ENCODE measurements at regions not wholly inside any gene's neighbourhood (a gene's known extent, or its start where the extent isn't known, plus 50 kb on each side); places are given as distances from the start of the nearest gene placed in this dataset.

DNA sequence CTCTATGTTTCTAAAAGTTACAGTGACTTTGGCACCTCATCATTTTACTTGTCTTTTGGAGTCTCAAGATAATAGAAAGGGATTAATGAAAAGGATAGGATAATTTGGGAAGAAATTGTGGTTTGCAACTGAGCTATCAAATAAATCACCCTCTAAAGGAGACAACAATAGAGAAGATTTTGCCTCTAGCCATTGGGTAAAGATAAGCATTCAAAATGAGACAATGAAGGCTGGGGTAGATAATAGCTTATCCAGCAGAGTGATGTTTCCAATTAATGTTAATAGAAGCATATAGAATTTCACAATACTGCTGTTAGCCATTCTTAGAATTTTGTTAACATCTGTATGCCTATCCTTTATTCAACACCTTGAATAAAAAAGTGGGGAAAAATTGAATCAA is 1177.6 kb downstream of the ADGRL3 start:
- Mint-ChIP-seq H3K4me3 (no peak overlapping the region), H3K4me1 (no peaks in the 10 kb centered on the region), H3K9me3 (no peaks in the 10 kb centered on the region), H3K27me3 (ENCODE audit: insufficient read depth, low read depth, poor library complexity) (no peaks in the 10 kb centered on the region), H3K36me3 (ENCODE audit: low read depth) (no peaks in the 10 kb centered on the region), H3K27ac (no peak overlapping the region)
- Histone ChIP-seq H3F3A (replicated peaks; ENCODE audit: low read depth) (no peaks in the 10 kb centered on the region), H3K4me1 (ENCODE audit: insufficient read depth) (no peaks in the 10 kb centered on the region), H3K27me3 (ENCODE audit: insufficient read depth) (no peaks in the 10 kb centered on the region), H4K20me1 (replicated peaks; ENCODE audit: insufficient read depth) (no peaks in the 10 kb centered on the region), H2AFZ (no peak overlapping the region), H3K9me2 (ENCODE audit: insufficient read depth) (no peaks in the 10 kb centered on the region), H3K4me3 (no peak overlapping the region), H3K79me2 (replicated peaks; ENCODE audit: insufficient read depth) (no peaks in the 10 kb centered on the region), H3K36me3 (ENCODE audit: insufficient read depth) (no peaks in the 10 kb centered on the region), H3K4me2 (no peak overlapping the region), H3K27ac (ENCODE audit: low read depth) (no peak overlapping the region)
- TF ChIP-seq, protein P1, sequence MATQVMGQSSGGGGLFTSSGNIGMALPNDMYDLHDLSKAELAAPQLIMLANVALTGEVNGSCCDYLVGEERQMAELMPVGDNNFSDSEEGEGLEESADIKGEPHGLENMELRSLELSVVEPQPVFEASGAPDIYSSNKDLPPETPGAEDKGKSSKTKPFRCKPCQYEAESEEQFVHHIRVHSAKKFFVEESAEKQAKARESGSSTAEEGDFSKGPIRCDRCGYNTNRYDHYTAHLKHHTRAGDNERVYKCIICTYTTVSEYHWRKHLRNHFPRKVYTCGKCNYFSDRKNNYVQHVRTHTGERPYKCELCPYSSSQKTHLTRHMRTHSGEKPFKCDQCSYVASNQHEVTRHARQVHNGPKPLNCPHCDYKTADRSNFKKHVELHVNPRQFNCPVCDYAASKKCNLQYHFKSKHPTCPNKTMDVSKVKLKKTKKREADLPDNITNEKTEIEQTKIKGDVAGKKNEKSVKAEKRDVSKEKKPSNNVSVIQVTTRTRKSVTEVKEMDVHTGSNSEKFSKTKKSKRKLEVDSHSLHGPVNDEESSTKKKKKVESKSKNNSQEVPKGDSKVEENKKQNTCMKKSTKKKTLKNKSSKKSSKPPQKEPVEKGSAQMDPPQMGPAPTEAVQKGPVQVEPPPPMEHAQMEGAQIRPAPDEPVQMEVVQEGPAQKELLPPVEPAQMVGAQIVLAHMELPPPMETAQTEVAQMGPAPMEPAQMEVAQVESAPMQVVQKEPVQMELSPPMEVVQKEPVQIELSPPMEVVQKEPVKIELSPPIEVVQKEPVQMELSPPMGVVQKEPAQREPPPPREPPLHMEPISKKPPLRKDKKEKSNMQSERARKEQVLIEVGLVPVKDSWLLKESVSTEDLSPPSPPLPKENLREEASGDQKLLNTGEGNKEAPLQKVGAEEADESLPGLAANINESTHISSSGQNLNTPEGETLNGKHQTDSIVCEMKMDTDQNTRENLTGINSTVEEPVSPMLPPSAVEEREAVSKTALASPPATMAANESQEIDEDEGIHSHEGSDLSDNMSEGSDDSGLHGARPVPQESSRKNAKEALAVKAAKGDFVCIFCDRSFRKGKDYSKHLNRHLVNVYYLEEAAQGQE (IDR thresholded peaks at IDR 0.05; ENCODE audit: unreplicated experiment): no peak
- ATAC-seq (no peak), DNase-seq (ENCODE audit: low spot score) (no peak)

- no peak overlapping the region for H3K4me3 Mint-ChIP-seq
- DNase-seq (ENCODE audit: low spot score): no peak
- H3K4me1 ChIP-seq (ENCODE audit: insufficient read depth): no peaks in the 10 kb centered on the region
- H3K79me2 ChIP-seq (replicated peaks; ENCODE audit: insufficient read depth): no peaks in the 10 kb centered on the region
- no peaks in the 10 kb centered on the region for H4K20me1 ChIP-seq (replicated peaks; ENCODE audit: insufficient read depth)
- no peak overlapping the region for H3K4me3 ChIP-seq
- H3K9me2 ChIP-seq (ENCODE audit: insufficient read depth): no peaks in the 10 kb centered on the region
- H3K27me3 Mint-ChIP-seq (ENCODE audit: insufficient read depth, low read depth, poor library complexity): no peaks in the 10 kb centered on the region
- H3K36me3 Mint-ChIP-seq (ENCODE audit: low read depth): no peaks in the 10 kb centered on the region
- no peaks in the 10 kb centered on the region for H3K4me1 Mint-ChIP-seq
- no peak overlapping the region for H3K27ac ChIP-seq (ENCODE audit: low read depth)
- H3F3A ChIP-seq (replicated peaks; ENCODE audit: low read depth): no peaks in the 10 kb centered on the region
- H3K27me3 ChIP-seq (ENCODE audit: insufficient read depth): no peaks in the 10 kb centered on the region
- H3K4me2 ChIP-seq: no peak overlapping the region
- no peak for ATAC-seq
- H3K9me3 Mint-ChIP-seq: no peaks in the 10 kb centered on the region
- no peak overlapping the region for H2AFZ ChIP-seq
- no peak overlapping the region for H3K27ac Mint-ChIP-seq
- no peaks in the 10 kb centered on the region for H3K36me3 ChIP-seq (ENCODE audit: insufficient read depth)
- no peak for TF ChIP-seq CREB1 (CRISPR knock-in tag; IDR thresholded peaks at IDR 0.05; ENCODE audit: low read depth)
- TF ChIP-seq, protein P2, sequence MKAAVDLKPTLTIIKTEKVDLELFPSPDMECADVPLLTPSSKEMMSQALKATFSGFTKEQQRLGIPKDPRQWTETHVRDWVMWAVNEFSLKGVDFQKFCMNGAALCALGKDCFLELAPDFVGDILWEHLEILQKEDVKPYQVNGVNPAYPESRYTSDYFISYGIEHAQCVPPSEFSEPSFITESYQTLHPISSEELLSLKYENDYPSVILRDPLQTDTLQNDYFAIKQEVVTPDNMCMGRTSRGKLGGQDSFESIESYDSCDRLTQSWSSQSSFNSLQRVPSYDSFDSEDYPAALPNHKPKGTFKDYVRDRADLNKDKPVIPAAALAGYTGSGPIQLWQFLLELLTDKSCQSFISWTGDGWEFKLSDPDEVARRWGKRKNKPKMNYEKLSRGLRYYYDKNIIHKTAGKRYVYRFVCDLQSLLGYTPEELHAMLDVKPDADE (IDR thresholded peaks at IDR 0.05): no peak
- TF ChIP-seq STAT1 (IDR thresholded peaks at IDR 0.05; ENCODE audit: unreplicated experiment): no peak
- no peak for TF ChIP-seq NANOG (IDR thresholded peaks at IDR 0.05; ENCODE audit: borderline replicate concordance)
- TF ChIP-seq ZNF462 (CRISPR knock-in tag; IDR thresholded peaks at IDR 0.05): no peak
- TF ChIP-seq, protein P1 (IDR thresholded peaks at IDR 0.05; ENCODE audit: unreplicated experiment): no peak
- no peak for TF ChIP-seq EZH2phosphoT487 (IDR thresholded peaks at IDR 0.05; ENCODE audit: unreplicated experiment)
Measured at GRCh38 chr4:62377245-62377644, 1177.1 kb downstream of the ADGRL3 start.
